LNCaP clone FGC (cell line): ENCODE measurements at regions not wholly inside any gene's neighbourhood (a gene's known extent, or its start where the extent isn't known, plus 50 kb on each side); places are given as distances from the start of the nearest gene placed in this dataset.

ENCODE experiments used
- DNase-seq: peaks from one replicate; pipeline ENCODE4 v3.0.0-alpha.2; 2011; ENCODE audit warnings: low read depth
- H3K4me3 ChIP-seq: 2 replicates; pipeline ENCODE4 v1.5.1; 2011; ENCODE audit warnings: mild to moderate bottlenecking, low read depth, low read length, control low read depth
- CTCF ChIP-seq: IDR thresholded peaks from 2 replicates; pipeline ENCODE4 v1.5.1; 2012; ENCODE audit warnings: mild to moderate bottlenecking; ENCODE audit not compliant: control insufficient read depth, insufficient read depth; ENCODE audit errors: extremely low read depth

GRCh38 chr1:199629624-199630023 is 397.9 kb upstream of the NR5A2 start:
- DNase-seq = no peak
- no peak for TF ChIP-seq CTCF
- H3K4me3 ChIP-seq = no peak overlapping the region

- H3K4me3 ChIP-seq = no peak overlapping the region
- TF ChIP-seq CTCF = no peak
- no peak for DNase-seq
Measured at GRCh38 chr1:199639453-199639852, 388.1 kb upstream of the NR5A2 start.

GRCh38 chr1:199641531-199641930 is 386.0 kb upstream of the NR5A2 start:
- no peak for DNase-seq
- TF ChIP-seq CTCF = no peak
- no peak overlapping the region for H3K4me3 ChIP-seq

GRCh38 chr1:199644912-199645311 is 382.6 kb upstream of the NR5A2 start:
- H3K4me3 ChIP-seq = no peak overlapping the region
- DNase-seq = no peak
- TF ChIP-seq CTCF = no peak

GRCh38 chr1:199646761-199647160 is 380.7 kb upstream of the NR5A2 start:
- DNase-seq = no peak
- peak; percentile 26; the same call in 1 of the 2 replicates for TF ChIP-seq CTCF
- no peak overlapping the region for H3K4me3 ChIP-seq

GRCh38 chr1:199657449-199657848 is 370.1 kb upstream of the NR5A2 start:
- no peak for DNase-seq
- no peak overlapping the region for H3K4me3 ChIP-seq
- no peak for TF ChIP-seq CTCF

GRCh38 chr1:199660071-199660470 is 367.4 kb upstream of the NR5A2 start:
- H3K4me3 ChIP-seq = no peak overlapping the region
- no peak for TF ChIP-seq CTCF
- DNase-seq = no peak
